ENCODE measurements at regions not wholly inside any gene's neighbourhood (a gene's known extent, or its start where the extent isn't known, plus 50 kb on each side); places are given as distances from the start of the nearest gene placed in this dataset.

DNA sequence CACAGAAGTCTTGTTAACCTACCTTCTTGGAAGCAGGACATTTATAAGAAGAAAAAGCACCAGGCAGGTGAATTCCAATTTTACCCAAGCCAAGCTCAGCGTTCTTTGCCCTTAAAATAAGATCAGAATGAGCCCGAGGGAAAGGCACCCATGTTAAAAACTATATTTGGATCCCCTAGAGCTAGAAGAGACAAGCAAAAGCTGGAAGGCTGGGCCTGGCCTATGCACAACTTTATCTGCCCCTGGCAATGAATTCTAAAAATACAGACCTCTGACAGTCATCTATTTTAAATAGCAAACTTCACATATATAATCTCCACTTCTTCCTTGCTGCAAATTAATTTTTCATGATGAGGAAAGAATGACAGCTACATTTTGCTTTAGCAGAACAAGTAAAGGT, 180.9 kb downstream of the FGFR2 start:
- H3K9me3 Mint-ChIP-seq, result peaks cover 0 to 3% (median 3%) of the 10 kb centered on the region in 3 donors
- ChIA-PET POLR2A (no interaction called here), CTCF (no interaction called here)

DNA sequence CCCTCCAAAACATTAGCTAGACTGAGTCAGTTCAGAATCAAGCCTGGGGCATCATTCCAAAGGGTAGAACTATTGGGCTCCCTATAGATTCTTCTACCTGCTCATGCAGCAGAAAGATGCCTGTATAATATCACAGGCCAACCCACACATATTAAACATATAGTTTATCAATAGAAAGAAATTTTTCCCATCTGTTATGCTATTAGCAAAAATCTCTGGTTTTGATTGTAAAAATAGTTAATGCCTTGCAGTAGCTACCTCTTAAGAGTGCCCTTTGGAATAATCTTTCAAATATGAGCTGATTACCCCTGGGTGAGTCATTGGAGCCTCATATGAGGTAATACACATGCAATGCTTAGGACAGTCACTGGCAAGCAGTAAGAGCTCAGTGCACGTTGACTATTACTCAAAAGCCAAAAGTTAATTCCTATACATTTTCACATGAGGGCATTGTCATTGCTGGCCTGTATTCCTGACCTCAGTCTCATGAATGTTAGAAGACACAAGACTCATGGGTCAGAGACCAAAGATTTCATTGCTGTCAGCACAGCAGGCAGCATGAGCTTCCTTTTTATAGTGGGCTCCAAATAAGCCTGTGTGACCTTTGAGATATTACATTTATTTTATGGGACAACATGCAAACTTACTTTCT, 180.0 kb downstream of the FGFR2 start:
- no peaks in the 10 kb centered on the region for H3K27me3 ChIP-seq (replicated peaks in 1 of 2; ENCODE audit: control insufficient read depth in 2 of 2, extremely low read depth in 1 of 2, insufficient read depth in 2 of 2, low read length in 1 of 2)
- peaks cover 0 to 3% (median 3%) of the 10 kb centered on the region in 3 donors for H3K9me3 Mint-ChIP-seq
- DNase-seq, result no peak
- H3K4me1 ChIP-seq (ENCODE audit: control insufficient read depth in 1 of 2, extremely low read depth in 1 of 2, insufficient read depth in 2 of 2, low read length in 2 of 2), result no peaks in the 10 kb centered on the region
- CTCF ChIA-PET, result no interaction called here
- peaks cover 0 to 4% of the 10 kb centered on the region in 2 donors for H3K27me3 Mint-ChIP-seq
- no peaks in the 10 kb centered on the region for H3K36me3 Mint-ChIP-seq
- no peaks in the 10 kb centered on the region for H3K9me3 ChIP-seq
- POLR2A ChIA-PET, result no interaction called here
- ATAC-seq (replicated peaks in 1 of 4), result no peak
- H3K36me3 ChIP-seq (ENCODE audit: control insufficient read depth in 2 of 2, extremely low read depth in 1 of 2, insufficient read depth in 1 of 2, low read length in 1 of 2), result no peaks in the 10 kb centered on the region
- H3K27ac ChIP-seq (ENCODE audit: low read length), result no peak overlapping the region
- 71% methylated on average over 1 of the region's 1 CpG for WGBS (ENCODE audit: insufficient coverage)
- H3K4me3 Mint-ChIP-seq, result no peak overlapping the region
- no peak overlapping the region for H3K27ac Mint-ChIP-seq
- H3K4me3 ChIP-seq (ENCODE audit: control insufficient read depth in 1 of 2, extremely low read depth in 1 of 2, low read length in 1 of 2), result no peak overlapping the region
- no peaks in the 10 kb centered on the region for H3K4me1 Mint-ChIP-seq

More for the DNA sequence above, 180.9 kb downstream of the FGFR2 start:
- no peaks in the 10 kb centered on the region for H3K36me3 ChIP-seq (ENCODE audit: control insufficient read depth in 2 of 2, extremely low read depth in 1 of 2, insufficient read depth in 1 of 2, low read length in 1 of 2)
- Mint-ChIP-seq H3K27me3 (peaks cover 0 to 9% of the 10 kb centered on the region in 2 donors), H3K4me1 (no peaks in the 10 kb centered on the region), H3K36me3 (no peaks in the 10 kb centered on the region), H3K4me3 (no peak overlapping the region), H3K27ac (no peak overlapping the region)
- ATAC-seq (replicated peaks in 1 of 4) (no peak), DNase-seq (no peak)
- no peaks in the 10 kb centered on the region for H3K9me3 ChIP-seq
- WGBS (ENCODE audit: insufficient coverage), result 90% methylated on average over 2 of the region's 2 CpGs
- H3K27me3 ChIP-seq (replicated peaks in 1 of 2; ENCODE audit: control insufficient read depth in 2 of 2, extremely low read depth in 1 of 2, insufficient read depth in 2 of 2, low read length in 1 of 2), result peaks cover 0 to 5% of the 10 kb centered on the region in 2 experiments
- H3K4me1 ChIP-seq (ENCODE audit: control insufficient read depth in 1 of 2, extremely low read depth in 1 of 2, insufficient read depth in 2 of 2, low read length in 2 of 2), result no peaks in the 10 kb centered on the region
- no peak overlapping the region for H3K27ac ChIP-seq (ENCODE audit: low read length)
- H3K4me3 ChIP-seq (ENCODE audit: control insufficient read depth in 1 of 2, extremely low read depth in 1 of 2, low read length in 1 of 2), result no peak overlapping the region

GRCh38 chr10:121420006-121420405, 178.2 kb downstream of the FGFR2 start:
- no peak for ATAC-seq (replicated peaks in 1 of 4)
- no peak overlapping the region for H3K4me3 Mint-ChIP-seq
- H3K4me1 Mint-ChIP-seq, result no peaks in the 10 kb centered on the region
- no peak overlapping the region for H3K27ac ChIP-seq (ENCODE audit: low read length)
- no peak overlapping the region for H3K4me3 ChIP-seq (ENCODE audit: control insufficient read depth in 1 of 2, extremely low read depth in 1 of 2, low read length in 1 of 2)
- POLR2A ChIA-PET, result no interaction called here
- no peaks in the 10 kb centered on the region for H3K4me1 ChIP-seq (ENCODE audit: control insufficient read depth in 1 of 2, extremely low read depth in 1 of 2, insufficient read depth in 2 of 2, low read length in 2 of 2)
- no peaks in the 10 kb centered on the region for H3K36me3 ChIP-seq (ENCODE audit: control insufficient read depth in 2 of 2, extremely low read depth in 1 of 2, insufficient read depth in 1 of 2, low read length in 1 of 2)
- no peaks in the 10 kb centered on the region for H3K27me3 ChIP-seq (replicated peaks in 1 of 2; ENCODE audit: control insufficient read depth in 2 of 2, extremely low read depth in 1 of 2, insufficient read depth in 2 of 2, low read length in 1 of 2)
- no peaks in the 10 kb centered on the region for H3K9me3 ChIP-seq
- H3K27ac Mint-ChIP-seq, result no peak overlapping the region
- no peaks in the 10 kb centered on the region for H3K36me3 Mint-ChIP-seq
- peaks cover 0 to 3% of the 10 kb centered on the region in 2 donors for H3K27me3 Mint-ChIP-seq
- DNase-seq, result no peak
- CTCF ChIA-PET, result no interaction called here
- 50% methylated on average over 2 of the region's 3 CpGs for WGBS (ENCODE audit: insufficient coverage)
- peaks cover 0 to 3% (median 3%) of the 10 kb centered on the region in 3 donors for H3K9me3 Mint-ChIP-seq

- Histone ChIP-seq H3K4me1 (ENCODE audit: control insufficient read depth in 1 of 2, extremely low read depth in 1 of 2, insufficient read depth in 2 of 2, low read length in 2 of 2) (no peaks in the 10 kb centered on the region), H3K27ac (ENCODE audit: low read length) (no peak overlapping the region), H3K36me3 (ENCODE audit: control insufficient read depth in 2 of 2, extremely low read depth in 1 of 2, insufficient read depth in 1 of 2, low read length in 1 of 2) (no peaks in the 10 kb centered on the region), H3K4me3 (ENCODE audit: control insufficient read depth in 1 of 2, extremely low read depth in 1 of 2, low read length in 1 of 2) (no peak overlapping the region), H3K27me3 (replicated peaks in 1 of 2; ENCODE audit: control insufficient read depth in 2 of 2, extremely low read depth in 1 of 2, insufficient read depth in 2 of 2, low read length in 1 of 2) (no peaks in the 10 kb centered on the region), H3K9me3 (no peaks in the 10 kb centered on the region)
- DNase-seq (no peak), ATAC-seq (replicated peaks in 1 of 4) (no peak)
- no peak overlapping the region for H3K27ac Mint-ChIP-seq
- 83% methylated on average over 6 of the region's 7 CpGs for WGBS (ENCODE audit: insufficient coverage)
- ChIA-PET POLR2A (no interaction called here), CTCF (no interaction called here)
- H3K9me3 Mint-ChIP-seq, result peaks cover 0 to 3% (median 3%) of the 10 kb centered on the region in 3 donors
- H3K4me3 Mint-ChIP-seq, result no peak overlapping the region
- no peaks in the 10 kb centered on the region for H3K4me1 Mint-ChIP-seq
- no peaks in the 10 kb centered on the region for H3K27me3 Mint-ChIP-seq
- no peaks in the 10 kb centered on the region for H3K36me3 Mint-ChIP-seq
Measured at GRCh38 chr10:121422096-121422495, 176.1 kb downstream of the FGFR2 start.

DNA sequence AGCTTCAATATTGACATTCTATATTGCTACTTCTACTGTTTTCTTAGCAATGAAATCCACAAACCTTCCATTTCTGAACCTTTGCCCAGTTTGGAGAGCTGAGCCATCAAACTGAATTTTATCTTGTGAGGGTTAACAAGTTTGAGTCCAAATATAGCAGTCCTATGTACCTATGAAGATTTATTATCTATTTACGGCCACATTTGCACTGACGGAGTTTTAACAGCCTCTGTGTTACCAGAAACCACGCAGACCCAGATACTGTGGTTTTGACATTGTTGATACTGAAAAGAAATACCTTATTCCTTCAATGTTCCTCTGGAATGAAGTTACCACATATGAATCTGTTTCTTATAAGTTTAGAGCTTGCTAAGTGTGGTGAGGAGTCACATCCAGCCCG, 172.6 kb downstream of the FGFR2 start:
- no peak for DNase-seq
- POLR2A ChIA-PET, result no interaction called here
- Histone ChIP-seq H3K9me3 (no peaks in the 10 kb centered on the region), H3K27ac (ENCODE audit: low read length) (no peak overlapping the region), H3K36me3 (ENCODE audit: control insufficient read depth in 2 of 2, extremely low read depth in 1 of 2, insufficient read depth in 1 of 2, low read length in 1 of 2) (no peaks in the 10 kb centered on the region), H3K4me3 (ENCODE audit: control insufficient read depth in 1 of 2, extremely low read depth in 1 of 2, low read length in 1 of 2) (no peak overlapping the region), H3K4me1 (ENCODE audit: control insufficient read depth in 1 of 2, extremely low read depth in 1 of 2, insufficient read depth in 2 of 2, low read length in 2 of 2) (no peaks in the 10 kb centered on the region), H3K27me3 (replicated peaks in 1 of 2; ENCODE audit: control insufficient read depth in 2 of 2, extremely low read depth in 1 of 2, insufficient read depth in 2 of 2, low read length in 1 of 2) (no peaks in the 10 kb centered on the region)
- CTCF ChIA-PET, result no interaction called here
- no peak overlapping the region for H3K27ac Mint-ChIP-seq
- H3K4me3 Mint-ChIP-seq, result no peak overlapping the region
- no peaks in the 10 kb centered on the region for H3K4me1 Mint-ChIP-seq
- peaks cover 0 to 4% (median 0%) of the 10 kb centered on the region in 3 donors for H3K9me3 Mint-ChIP-seq
- no peaks in the 10 kb centered on the region for H3K27me3 Mint-ChIP-seq
- no peak for ATAC-seq (replicated peaks in 1 of 4)
- no CpG with 5 or more reads among the region's 4 CpGs for WGBS (ENCODE audit: insufficient coverage)
- no peaks in the 10 kb centered on the region for H3K36me3 Mint-ChIP-seq

- Histone ChIP-seq H3K9me3 (no peaks in the 10 kb centered on the region), H3K4me3 (ENCODE audit: control insufficient read depth in 1 of 2, extremely low read depth in 1 of 2, low read length in 1 of 2) (no peak overlapping the region), H3K4me1 (ENCODE audit: control insufficient read depth in 1 of 2, extremely low read depth in 1 of 2, insufficient read depth in 2 of 2, low read length in 2 of 2) (no peaks in the 10 kb centered on the region), H3K27ac (ENCODE audit: low read length) (no peak overlapping the region), H3K36me3 (ENCODE audit: control insufficient read depth in 2 of 2, extremely low read depth in 1 of 2, insufficient read depth in 1 of 2, low read length in 1 of 2) (no peaks in the 10 kb centered on the region), H3K27me3 (replicated peaks in 1 of 2; ENCODE audit: control insufficient read depth in 2 of 2, extremely low read depth in 1 of 2, insufficient read depth in 2 of 2, low read length in 1 of 2) (no peaks in the 10 kb centered on the region)
- H3K36me3 Mint-ChIP-seq, result no peaks in the 10 kb centered on the region
- no peaks in the 10 kb centered on the region for H3K27me3 Mint-ChIP-seq
- WGBS (ENCODE audit: insufficient coverage), result 89% methylated on average over 4 of the region's 7 CpGs
- no peak for ATAC-seq (replicated peaks in 1 of 4)
- ChIA-PET POLR2A (no interaction called here), CTCF (no interaction called here)
- H3K27ac Mint-ChIP-seq, result no peak overlapping the region
- peaks cover 0 to 3% (median 0%) of the 10 kb centered on the region in 3 donors for H3K9me3 Mint-ChIP-seq
- no peak for DNase-seq
- no peak overlapping the region for H3K4me3 Mint-ChIP-seq
- no peaks in the 10 kb centered on the region for H3K4me1 Mint-ChIP-seq
Measured at GRCh38 chr10:121426307-121426706, 171.9 kb downstream of the FGFR2 start.
